OCI-M1 (cell line): ENCODE measurements at regions not wholly inside any gene's neighbourhood (a gene's known extent, or its start where the extent isn't known, plus 50 kb on each side); places are given as distances from the start of the nearest gene placed in this dataset.
A peak's percentile ranks its signal among the peaks of the same experiment; 100 is the strongest.

ENCODE experiments used
- DNase-seq: peaks from one replicate; lab custom pipeline; 2025; lab: John Stamatoyannopoulos, UW

DNA sequence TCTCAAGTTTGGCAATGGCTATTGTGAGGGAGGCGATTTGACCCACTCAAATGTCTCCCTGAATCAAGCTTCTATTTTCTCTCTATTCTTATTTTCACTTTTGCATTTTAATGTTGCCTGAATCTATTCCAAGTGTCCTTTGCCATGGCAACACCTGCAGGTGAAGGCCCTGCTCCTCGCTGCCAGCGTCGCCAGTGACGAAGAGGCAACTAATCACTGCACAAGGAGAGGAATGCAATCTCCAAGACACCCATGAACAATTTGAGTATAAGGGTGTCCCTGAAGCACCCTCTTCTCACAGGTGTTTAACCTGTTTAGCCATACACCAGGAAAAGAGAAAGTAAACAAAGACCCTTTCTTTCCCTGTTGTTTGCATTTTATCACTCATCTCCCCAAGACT lies 165.6 kb upstream of the VRK2 start:
- DNase-seq, result no peak

DNA sequence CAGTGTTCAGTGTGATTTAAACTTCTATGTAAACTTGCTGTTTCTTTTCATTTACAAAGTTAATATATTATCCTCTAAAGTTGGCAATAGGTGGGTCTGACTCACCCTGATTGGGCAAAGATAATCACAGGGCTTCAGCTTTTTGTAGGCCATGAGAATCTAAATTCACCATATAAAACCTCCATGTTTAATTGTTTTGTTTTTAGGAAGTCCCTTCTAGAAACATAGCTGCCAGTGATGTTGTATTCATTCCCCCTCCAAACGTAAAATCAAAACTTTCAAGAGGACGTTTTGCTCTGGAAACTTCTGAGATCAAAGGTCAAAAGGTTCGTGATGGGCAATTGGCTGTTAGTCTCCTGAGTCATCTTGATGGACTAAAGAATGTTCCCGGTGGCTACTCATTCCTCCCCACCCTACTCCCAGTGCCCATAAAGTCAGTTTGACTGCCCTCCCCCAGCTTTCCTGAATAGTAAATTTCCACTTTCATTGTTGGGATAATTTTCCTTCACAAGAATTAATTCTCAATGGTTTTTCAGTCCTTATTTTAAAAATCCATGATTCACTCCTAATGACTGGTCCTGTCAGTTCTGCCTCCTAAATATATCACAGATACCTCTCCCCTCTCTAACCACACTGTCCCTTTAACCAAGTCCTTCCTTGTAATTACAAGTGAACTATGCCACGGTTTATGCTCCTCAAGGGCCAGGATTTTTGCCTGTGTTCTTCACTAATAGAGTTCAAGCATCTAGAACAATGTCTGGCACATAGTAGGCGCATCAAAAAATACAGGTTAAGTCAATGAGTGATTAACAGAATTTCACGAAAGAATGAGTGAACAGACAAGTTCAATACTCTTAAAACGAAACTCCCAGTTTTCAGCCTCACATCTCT lies 164.4 kb upstream of the VRK2 start:
- no peak for DNase-seq

DNA sequence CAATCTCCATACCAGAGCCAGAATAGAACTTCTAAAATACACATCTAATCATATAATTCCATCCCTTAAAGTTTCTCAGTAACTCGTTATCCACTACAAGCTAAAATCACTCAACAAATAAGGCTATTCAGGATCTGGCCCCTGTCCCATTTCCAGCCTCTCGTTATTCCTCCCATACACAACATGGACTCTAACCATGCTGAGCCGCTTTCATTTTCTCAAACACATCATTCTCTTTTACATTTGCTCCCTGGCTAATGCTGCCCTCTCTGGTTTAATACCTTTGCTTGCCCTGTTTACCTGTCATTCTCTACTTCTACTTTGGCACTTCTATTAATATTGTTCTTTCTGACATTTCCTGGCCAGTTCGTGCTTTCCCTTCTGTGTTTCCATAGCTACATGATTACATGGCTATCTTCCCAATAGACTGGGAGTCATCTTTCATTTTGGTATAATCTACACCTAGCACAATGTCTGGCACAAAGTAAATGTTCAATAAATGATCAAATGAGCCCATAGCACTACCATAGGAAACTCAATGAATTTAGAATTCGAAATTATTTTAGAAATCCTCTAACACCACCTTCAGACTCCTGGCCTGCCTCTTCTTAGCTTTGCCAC lies 163.6 kb upstream of the VRK2 start:
- no peak for DNase-seq

DNA sequence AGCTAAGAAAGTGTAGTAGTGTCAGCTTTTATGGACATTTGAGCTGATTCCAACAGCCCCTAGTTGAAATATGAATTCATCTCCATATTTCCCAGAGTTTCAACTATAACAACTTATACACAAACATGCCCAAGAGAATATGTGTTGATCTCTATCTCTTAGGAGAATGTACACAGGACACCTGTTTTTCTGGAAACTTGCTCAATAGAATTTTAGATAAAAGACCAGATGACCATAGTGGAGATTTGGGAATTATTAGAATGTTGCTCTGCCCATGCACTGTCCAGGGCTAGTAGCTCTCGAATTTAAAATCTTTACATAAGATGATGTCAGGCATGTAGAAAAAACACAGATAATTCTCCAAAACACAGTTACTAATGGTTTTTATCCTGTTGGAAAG lies 162.3 kb upstream of the VRK2 start:
- no peak for DNase-seq

DNA sequence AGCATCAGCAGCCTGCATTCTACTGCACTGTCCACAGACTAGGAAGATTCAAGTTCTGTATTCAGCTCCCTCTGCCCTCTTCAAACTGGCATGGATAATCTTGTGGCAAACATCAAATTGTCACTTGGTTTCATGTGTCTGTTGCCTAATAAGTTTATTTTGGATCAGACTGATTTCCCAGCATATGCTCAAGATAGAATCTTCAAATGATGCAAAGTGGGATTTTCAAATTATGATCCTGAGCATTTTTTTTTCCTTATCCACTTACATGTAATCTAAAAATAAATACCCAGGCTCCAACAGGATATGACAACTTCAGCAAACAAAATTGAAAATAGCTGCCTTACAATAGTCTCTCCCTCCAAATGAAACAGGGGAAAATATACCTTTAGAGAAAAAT lies 160.9 kb upstream of the VRK2 start:
- DNase-seq, result no peak

DNA sequence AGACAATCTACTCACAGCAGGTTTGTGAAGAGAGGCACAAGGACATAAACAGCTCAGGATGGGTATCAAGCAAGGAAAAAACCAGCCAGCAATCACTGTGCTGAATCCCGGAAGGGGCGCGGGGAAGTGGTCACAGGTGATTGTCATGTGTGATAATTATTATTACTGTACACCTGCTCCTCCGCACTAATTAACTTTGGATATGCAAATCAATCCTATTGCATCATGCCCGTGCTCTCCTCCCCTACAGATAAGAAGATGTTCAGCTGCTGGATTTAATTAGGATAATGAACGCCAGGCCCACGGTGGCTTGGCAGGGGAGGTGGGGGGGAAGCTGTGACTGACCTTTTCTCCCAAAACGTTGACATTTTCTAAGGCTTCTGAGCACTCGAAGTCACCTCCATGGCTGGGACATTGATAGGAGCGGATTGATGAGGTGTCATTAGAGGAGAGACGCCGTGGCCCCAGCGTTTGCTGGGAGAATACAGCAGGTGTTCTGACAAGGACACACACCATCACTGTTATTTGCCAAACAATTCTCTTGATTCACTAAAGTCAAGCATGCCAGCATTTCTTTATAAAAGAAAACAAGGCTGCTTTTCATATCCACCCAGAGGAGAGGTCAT lies 160.3 kb upstream of the VRK2 start:
- no peak for DNase-seq

- no peak for DNase-seq
Observed at GRCh38 chr2:57888463-57888862, 158.1 kb upstream of the VRK2 start.

DNA sequence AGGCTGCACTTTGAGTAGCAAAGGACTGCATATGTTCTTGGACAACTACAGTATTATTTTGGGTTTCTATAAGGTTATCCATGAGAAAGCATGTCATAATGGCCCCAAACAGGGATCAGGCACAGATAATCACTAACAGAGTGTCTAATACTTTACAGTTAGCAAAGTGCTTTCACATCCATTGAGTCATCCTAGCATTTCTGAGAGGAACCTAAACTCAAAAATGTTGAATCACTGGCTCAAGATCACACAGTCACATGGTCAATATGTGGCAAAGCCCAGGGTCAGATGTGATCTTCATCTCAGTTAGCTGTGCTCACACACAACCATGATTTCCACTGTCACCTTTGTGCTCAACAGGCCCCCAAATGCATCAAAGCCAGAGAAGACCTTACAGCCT lies 156.1 kb upstream of the VRK2 start:
- DNase-seq, result peak; percentile 70

GRCh38 chr2:57891086-57891712 lies 155.4 kb upstream of the VRK2 start:
- DNase-seq, result no peak

DNA sequence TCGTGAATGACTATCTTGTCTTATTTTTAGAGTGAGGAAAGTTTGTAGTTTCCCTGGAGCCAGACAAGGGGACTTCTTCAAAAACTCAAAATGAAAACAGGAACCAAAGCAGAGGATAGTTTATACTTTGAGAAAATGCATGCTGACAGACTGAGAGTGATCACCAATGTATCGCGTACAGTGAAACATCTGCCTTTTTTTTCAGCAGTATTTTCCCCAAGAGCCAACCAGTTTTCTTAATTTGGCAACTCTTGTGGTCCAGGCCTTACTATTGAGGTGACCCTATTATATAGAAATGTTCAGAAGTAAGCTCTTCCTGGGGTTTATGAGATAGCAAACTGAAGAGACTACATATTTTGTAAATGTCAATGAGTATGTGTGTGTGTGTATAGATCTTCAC lies 153.7 kb upstream of the VRK2 start:
- peak; percentile 32 for DNase-seq

DNA sequence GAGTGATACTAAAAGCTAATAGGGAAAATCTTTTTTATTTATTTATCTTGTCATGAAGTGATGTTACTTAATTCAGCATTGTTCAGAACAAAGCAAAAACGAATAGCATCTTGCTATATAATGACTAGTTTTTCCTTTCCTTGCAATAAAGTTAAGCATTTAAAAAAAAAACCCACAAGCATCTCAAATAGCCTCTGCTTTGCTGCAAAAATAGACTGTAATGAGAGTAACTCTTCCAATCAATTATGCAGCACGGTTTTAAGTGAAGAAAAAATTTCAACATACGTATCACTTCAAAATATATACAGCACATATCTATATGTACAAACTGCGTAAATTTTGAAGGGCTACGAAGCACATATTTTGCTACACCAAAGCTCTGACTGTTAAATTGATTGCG lies 153.3 kb upstream of the VRK2 start:
- no peak for DNase-seq

DNA sequence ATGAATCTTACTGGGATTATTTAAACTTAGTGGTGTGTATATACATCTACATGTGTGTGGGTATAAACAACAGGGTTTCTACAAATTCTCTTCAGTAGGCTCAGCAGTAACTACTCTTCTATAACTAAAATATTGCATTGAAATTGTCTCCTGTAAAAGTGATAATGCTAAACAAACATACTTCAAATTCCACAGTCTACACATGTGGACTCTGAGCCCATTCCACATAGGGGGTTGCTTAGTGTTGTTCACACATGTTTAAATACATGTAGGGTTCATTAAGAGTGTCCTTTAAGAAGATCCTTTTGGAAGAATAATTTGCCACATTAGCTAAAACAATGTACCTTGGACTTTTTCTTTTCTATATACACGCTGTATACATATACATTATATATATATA lies 152.8 kb upstream of the VRK2 start:
- DNase-seq, result no peak

DNA sequence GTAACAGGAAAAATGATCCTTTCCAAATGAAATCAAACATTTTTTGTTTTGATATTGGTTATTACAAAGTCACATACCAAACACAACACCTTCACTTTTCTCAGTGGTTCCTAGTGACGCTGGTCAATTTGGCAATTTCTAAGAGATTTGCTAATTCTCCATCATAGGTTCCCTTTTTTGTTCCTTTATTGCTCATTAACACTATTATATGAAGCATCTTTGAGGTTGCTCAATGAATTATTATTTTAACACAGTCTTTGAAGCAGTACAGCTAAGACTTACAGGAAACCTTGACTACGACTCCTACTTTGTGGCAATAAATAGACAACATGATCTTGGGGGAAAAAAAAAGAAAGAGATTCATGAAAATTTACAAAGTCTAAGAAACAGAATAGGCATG lies 152.2 kb upstream of the VRK2 start:
- no peak for DNase-seq

DNA sequence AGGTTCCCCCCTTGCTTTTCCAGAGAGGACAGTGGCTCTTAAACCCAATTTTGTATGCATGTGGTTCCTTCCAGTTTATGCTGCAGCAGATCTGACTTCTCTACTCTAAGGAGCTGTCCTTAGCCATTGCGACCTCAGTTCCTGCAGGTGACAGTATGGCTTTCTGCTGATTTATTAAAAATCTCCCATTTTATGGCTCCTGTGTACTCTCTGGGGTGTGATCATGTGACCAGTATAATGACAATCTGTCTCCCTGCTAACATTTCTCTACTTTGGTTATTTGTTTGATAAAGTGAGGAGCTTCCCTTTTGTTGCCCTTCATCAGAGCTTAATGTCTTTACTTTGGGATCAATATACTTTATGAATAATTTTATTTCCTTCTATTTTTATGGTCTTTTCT lies 148.7 kb upstream of the VRK2 start:
- no peak for DNase-seq

DNA sequence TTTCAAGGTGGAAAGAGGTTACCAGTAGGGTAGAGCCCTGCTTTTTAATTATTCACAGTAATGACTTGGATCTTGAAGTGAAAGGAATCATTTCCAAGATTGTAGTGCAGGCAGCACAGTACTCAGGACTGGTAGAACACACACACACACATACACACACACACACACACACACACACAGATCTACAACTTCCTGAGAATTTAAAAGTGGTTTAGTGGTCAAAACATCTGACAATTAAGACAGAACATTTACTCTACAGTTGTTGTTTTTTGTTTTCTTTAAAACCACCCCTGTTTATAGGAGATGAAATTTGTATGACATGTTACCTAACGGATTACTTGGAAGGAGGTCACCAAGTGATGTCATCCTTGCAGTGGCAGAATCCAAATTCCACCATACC lies 146.7 kb upstream of the VRK2 start:
- DNase-seq, result no peak

DNA sequence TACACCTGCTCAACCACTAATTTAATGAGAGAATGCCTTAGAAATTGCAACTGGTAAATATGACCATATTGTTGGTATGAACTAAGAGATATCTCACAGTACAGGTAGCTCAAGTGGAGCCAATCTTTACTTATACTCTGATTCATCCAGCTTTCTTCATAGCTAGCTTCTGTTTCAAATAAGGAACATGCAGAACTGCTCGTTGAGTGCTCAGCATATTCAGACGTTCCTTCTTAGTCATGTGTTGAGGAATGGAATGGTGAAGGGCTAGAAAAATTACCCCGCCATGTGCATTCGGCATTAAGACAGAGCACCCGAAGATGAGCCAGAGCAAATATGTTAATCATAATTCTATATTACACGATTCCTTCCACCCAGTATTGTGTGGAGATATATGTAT lies 144.0 kb upstream of the VRK2 start:
- no peak for DNase-seq

- DNase-seq, result peak; percentile 81
Observed at GRCh38 chr2:57906152-57906732, 140.4 kb upstream of the VRK2 start.

- no peak for DNase-seq
Observed at GRCh38 chr2:57907411-57907810, 139.2 kb upstream of the VRK2 start.

GRCh38 chr2:57908736-57909161 lies 137.9 kb upstream of the VRK2 start:
- DNase-seq, result peak; percentile 65

DNA sequence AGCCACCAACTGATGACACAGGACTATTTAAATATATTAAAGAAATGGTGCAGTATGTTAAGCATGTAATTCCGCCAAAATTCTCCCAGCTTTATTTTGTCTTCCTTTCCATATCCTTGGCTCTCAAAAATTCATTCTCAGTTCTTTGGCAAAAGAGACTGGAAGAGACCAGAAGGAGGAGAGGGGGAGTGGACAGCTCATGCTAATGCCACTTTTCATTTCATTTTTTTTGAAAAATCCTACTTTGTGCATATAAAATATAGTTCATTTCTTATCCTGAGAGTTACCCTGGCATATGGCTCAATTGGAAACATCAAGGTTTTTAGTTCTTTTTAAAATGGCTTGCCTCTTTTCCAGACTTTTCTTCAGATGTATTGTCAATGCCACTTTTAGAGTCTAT lies 128.5 kb upstream of the VRK2 start:
- DNase-seq, result no peak

DNA sequence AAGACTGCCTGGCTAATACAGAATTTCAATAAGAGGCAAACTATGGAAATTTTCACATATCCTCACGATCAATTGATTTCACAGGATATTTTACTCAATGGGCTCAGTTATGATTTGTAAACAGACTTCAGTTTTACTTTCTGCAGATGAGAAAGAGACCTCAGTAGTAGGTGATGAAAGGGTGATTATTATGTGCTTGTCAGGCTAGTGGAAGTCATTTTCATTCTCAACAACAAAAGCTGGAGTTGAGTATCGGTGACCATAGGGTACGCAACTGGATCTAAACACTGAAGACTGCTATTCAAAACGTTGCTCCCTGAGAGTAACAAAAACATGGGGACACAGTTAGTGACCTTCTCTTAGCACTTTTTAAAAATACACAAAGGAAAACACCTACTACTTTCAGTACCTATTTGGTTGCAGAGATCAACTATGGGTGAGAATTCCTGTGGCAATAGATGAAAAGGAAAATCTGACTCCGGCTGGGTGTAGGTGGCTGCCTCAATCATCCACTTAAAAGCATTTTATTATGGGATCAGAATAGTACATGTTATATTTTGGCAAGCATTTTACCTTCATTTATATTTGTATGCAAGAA lies 126.2 kb upstream of the VRK2 start:
- no peak for DNase-seq

GRCh38 chr2:57934659-57935058 lies 111.9 kb upstream of the VRK2 start:
- DNase-seq, result no peak
